GM12878 (cell line): ENCODE measurements at regions not wholly inside any gene's neighbourhood (a gene's known extent, or its start where the extent isn't known, plus 50 kb on each side); places are given as distances from the start of the nearest gene placed in this dataset.

Experiments used
- ATAC-seq: fragments of 200-7000 bp; cut with Tn5 transposase; 3 replicates; pipeline ENCODE4 v1.9.1; 2020; ENCODE audit warnings: mild to moderate bottlenecking, moderate library complexity
- BruUV-seq: library from RNA; stranded (reverse); fragments of 400-500 nt; replicated peaks from 2 replicates; lab custom pipeline; 2021; lab: Mats Ljungman, UMichigan
- CTCF ChIA-PET: fragments of 300-600 bp; sonication (Branson Sonifier 250); formaldehyde crosslinking; extraction: SDS; loops from one replicate; lab custom pipeline; 2021; ENCODE audit warnings: inconsistent platforms; lab: Yijun Ruan, JAX
- POLR2A ChIA-PET: fragments of 350-600 bp; formaldehyde crosslinking; extraction: SDS; loops from one replicate; lab custom pipeline; 2021; ENCODE audit warnings: inconsistent platforms; lab: Charles Lee
- RAD21 ChIA-PET: fragments of 300-600 bp; sonication (Branson Sonifier 250); formaldehyde crosslinking; loops from one replicate; lab custom pipeline; 2023; ENCODE audit warnings: antibody characterized with exemption; ENCODE audit not compliant: unreplicated experiment; lab: Charles Lee
- SMC1A ChIA-PET: fragments of 300-600 bp; sonication (Branson Sonifier 250); formaldehyde crosslinking; loops from one replicate; lab custom pipeline; 2023; ENCODE audit not compliant: unreplicated experiment, uncharacterized antibody; lab: Charles Lee
- DNase-seq: peaks from one replicate; pipeline ENCODE4 v3.0.0-alpha.2; 2011; ENCODE audit warnings: low read depth, low spot score
- FAIRE-seq: peaks from 3 replicates; lab custom pipeline; 2011; peaks lifted over from hg19 to GRCh38; lab: Jason Lieb, UNC
- H2AFZ ChIP-seq: 2 replicates; pipeline ENCODE4 v1.6.0; 2011; ENCODE audit warnings: low read depth, low read length, control low read depth; ENCODE audit not compliant: control insufficient read depth
- H3K27ac ChIP-seq: 2 replicates; pipeline ENCODE4 v1.5.1; 2011; ENCODE audit warnings: control low read depth; ENCODE audit not compliant: control insufficient read depth, insufficient read depth
- H3K27me3 ChIP-seq, 2 experiments: replicated peaks in 1 of 2; 2 replicates each; pipeline versions ENCODE4 v1.6.0 to v1.6.1; 2011; ENCODE audit warnings: low read length in 1 of 2; ENCODE audit not compliant: control insufficient read depth in 2 of 2, insufficient read depth in 2 of 2
- H3K36me3 ChIP-seq, 2 experiments: 2 replicates each; pipeline ENCODE4 v1.5.1; 2011; ENCODE audit warnings: low read length in 1 of 2; ENCODE audit not compliant: control insufficient read depth in 2 of 2, insufficient read depth in 2 of 2
- H3K4me1 ChIP-seq: 2 replicates; pipeline ENCODE4 v1.6.1; 2011; ENCODE audit warnings: mild to moderate bottlenecking, low read length, moderate library complexity, mixed read lengths; ENCODE audit not compliant: control insufficient read depth, insufficient read depth
- H3K4me2 ChIP-seq: 2 replicates; pipeline ENCODE4 v1.6.0; 2011; ENCODE audit warnings: control low read depth; ENCODE audit not compliant: control insufficient read depth, insufficient read depth
- H3K4me3 ChIP-seq: fragments of 200-600 bp; sonication (generic); 2 replicates; pipeline ENCODE4 v1.5.1; 2016
- H3K79me2 ChIP-seq: 2 replicates; pipeline ENCODE4 v1.6.0; 2011; ENCODE audit warnings: low read length; ENCODE audit not compliant: control insufficient read depth, insufficient read depth
- H3K9ac ChIP-seq: 2 replicates; pipeline ENCODE4 v1.8.0; 2011; ENCODE audit warnings: low read length, control low read depth, mixed read lengths; ENCODE audit not compliant: control insufficient read depth, insufficient read depth
- H3K9me3 ChIP-seq: replicated peaks from 3 replicates; pipeline ENCODE4 v1.5.1; 2011; ENCODE audit warnings: mild to moderate bottlenecking, low read length; ENCODE audit not compliant: control insufficient read depth, insufficient read depth
- H4K20me1 ChIP-seq: 2 replicates; pipeline ENCODE4 v1.6.0; 2011; ENCODE audit not compliant: control insufficient read depth, insufficient read depth
- BCLAF1 ChIP-seq: fragments of 450-650 bp; IDR thresholded peaks from 2 replicates; pipeline ENCODE4 v1.6.1; 2017; ENCODE audit warnings: antibody characterized with exemption, mild to moderate bottlenecking, moderate library complexity
- CBFB ChIP-seq: IDR thresholded peaks from 2 replicates; pipeline ENCODE4 v1.6.1; 2016; ENCODE audit warnings: antibody characterized with exemption, low read depth
- CBX5 ChIP-seq: sonication (generic); IDR thresholded peaks from 2 replicates; pipeline ENCODE4 v1.6.1; 2016; ENCODE audit warnings: low read depth, moderate library complexity, mild to moderate bottlenecking, inconsistent platforms
- CREB1 ChIP-seq: IDR thresholded peaks from 2 replicates; pipeline ENCODE4 v1.6.1; 2012; ENCODE audit warnings: low read depth, mild to moderate bottlenecking, inconsistent platforms
- GATAD2B ChIP-seq: fragments of 450-650 bp; conservative IDR thresholded peaks from 2 replicates; pipeline ENCODE4 v1.6.1; 2017; ENCODE audit warnings: low read depth, mild to moderate bottlenecking, moderate library complexity
- HDAC2 ChIP-seq: fragments of 200-600 bp; sonication (generic); IDR thresholded peaks from 2 replicates; pipeline ENCODE4 v1.6.1; 2017
- HDGF ChIP-seq: fragments of 450-650 bp; IDR thresholded peaks from 2 replicates; pipeline ENCODE4 v1.6.1; 2016; ENCODE audit warnings: antibody characterized with exemption
- MTA2 ChIP-seq: fragments of 450-650 bp; IDR thresholded peaks from 2 replicates; pipeline ENCODE4 v1.6.1; 2016; ENCODE audit warnings: low read depth, mild to moderate bottlenecking, moderate library complexity
- MYB ChIP-seq: fragments of 150-350 bp; IDR thresholded peaks from 2 replicates; pipeline ENCODE4 v1.6.1; 2014; ENCODE audit warnings: mild to moderate bottlenecking, low read depth, low read length, borderline replicate concordance
- PAX5 ChIP-seq: IDR thresholded peaks from 2 replicates; pipeline ENCODE4 v1.6.1; 2011; ENCODE audit warnings: low read depth, low read length, borderline replicate concordance
- RFX5 ChIP-seq: IDR thresholded peaks from 2 replicates; pipeline ENCODE4 v1.6.1; 2011; ENCODE audit warnings: low read depth, low read length, improper control_type of control experiment
- TAF1 ChIP-seq: IDR thresholded peaks from 2 replicates; pipeline ENCODE4 v1.6.1; 2011; ENCODE audit warnings: mild to moderate bottlenecking, low read depth, low read length, borderline replicate concordance
- TBL1XR1 ChIP-seq: IDR thresholded peaks from 2 replicates; pipeline ENCODE4 v1.6.1; 2012; ENCODE audit warnings: low read depth, low read length, improper control_type of control experiment
- ZNF217 ChIP-seq: fragments of 450-650 bp; IDR thresholded peaks from 2 replicates; pipeline ENCODE4 v1.6.1; 2017; ENCODE audit warnings: antibody characterized with exemption, mild to moderate bottlenecking
- ZNF622 ChIP-seq: fragments of 450-650 bp; IDR thresholded peaks from 2 replicates; pipeline ENCODE4 v1.6.1; 2017; ENCODE audit warnings: mild to moderate bottlenecking, inconsistent platforms
- ZSCAN29 ChIP-seq: fragments of 450-650 bp; IDR thresholded peaks from 2 replicates; pipeline ENCODE4 v1.6.1; 2017; ENCODE audit warnings: mild to moderate bottlenecking, moderate library complexity
- whole genome bisulfite sequencing: methylation state at CpG from one replicate; pipeline ENCODE4 v1.1.6; 2016; ENCODE audit warnings: low lambda C conversion rate; ENCODE audit not compliant: insufficient replicate concordance, insufficient coverage; ENCODE audit errors: missing lambda C conversion rate; 5-methylcytosine and 5-hydroxymethylcytosine counted together
- in situ Hi-C: fragments of 300-500 bp; cut with MboI; formaldehyde crosslinking; loops from 9 replicates; pipeline ENCODE4 v1.14.3; 2018; ENCODE audit warnings: mixed read lengths
- intact Hi-C: fragments of 100-400 bp; cut with micrococcal nuclease; formaldehyde crosslinking; loops from one replicate; pipeline ENCODE4 v1.14.2; 2022; ENCODE audit not compliant: unreplicated experiment
- TF ChIP-seq, protein P1 (sequence below): fragments of 450-650 bp; IDR thresholded peaks from 2 replicates; pipeline ENCODE4 v1.6.1; 2014; ENCODE audit warnings: mild to moderate bottlenecking
- TF ChIP-seq, protein P2 (sequence below): fragments of 450-650 bp; IDR thresholded peaks from 2 replicates; pipeline ENCODE4 v1.6.1; 2017; ENCODE audit warnings: mild to moderate bottlenecking, low read depth, inconsistent platforms; ENCODE audit not compliant: poor library complexity, severe bottlenecking
- TF ChIP-seq, protein P3 (sequence below): IDR thresholded peaks from 2 replicates; pipeline ENCODE4 v1.6.1; 2011; ENCODE audit warnings: borderline replicate concordance, low read depth, mild to moderate bottlenecking, moderate library complexity, mixed read lengths, low read length; ENCODE audit not compliant: insufficient read depth; ENCODE audit errors: extremely low read length

- no peak overlapping the region for H3K9ac ChIP-seq
- no peaks in the 10 kb centered on the region for H3K36me3 ChIP-seq
- ChIA-PET SMC1A (interaction anchor here (0.9 to 1.5 kb wide), 3 partner anchors 66 to 158 kb away, joined by 3 to 4 read pairs (median 3); no protein-coding TSS in a partner anchor), POLR2A (no interaction called here), RAD21 (no interaction called here), CTCF (no interaction called here)
- in situ Hi-C loops (no loop called here), intact Hi-C loops (no loop called here)
- H3K4me3 ChIP-seq = no peak overlapping the region
- H3K9me3 ChIP-seq = no peaks in the 10 kb centered on the region; the same call in 2 of the 3 replicates
- H4K20me1 ChIP-seq = no peaks in the 10 kb centered on the region
- TF ChIP-seq, protein P1, sequence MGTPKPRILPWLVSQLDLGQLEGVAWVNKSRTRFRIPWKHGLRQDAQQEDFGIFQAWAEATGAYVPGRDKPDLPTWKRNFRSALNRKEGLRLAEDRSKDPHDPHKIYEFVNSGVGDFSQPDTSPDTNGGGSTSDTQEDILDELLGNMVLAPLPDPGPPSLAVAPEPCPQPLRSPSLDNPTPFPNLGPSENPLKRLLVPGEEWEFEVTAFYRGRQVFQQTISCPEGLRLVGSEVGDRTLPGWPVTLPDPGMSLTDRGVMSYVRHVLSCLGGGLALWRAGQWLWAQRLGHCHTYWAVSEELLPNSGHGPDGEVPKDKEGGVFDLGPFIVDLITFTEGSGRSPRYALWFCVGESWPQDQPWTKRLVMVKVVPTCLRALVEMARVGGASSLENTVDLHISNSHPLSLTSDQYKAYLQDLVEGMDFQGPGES = no peak
- TF ChIP-seq CBFB = no peak
- TF ChIP-seq MYB = no peak
- TF ChIP-seq MTA2 = no peak
- no peak for TF ChIP-seq BCLAF1
- no peak for TF ChIP-seq ZSCAN29
- TF ChIP-seq HDGF = no peak
- TF ChIP-seq, protein P2, sequence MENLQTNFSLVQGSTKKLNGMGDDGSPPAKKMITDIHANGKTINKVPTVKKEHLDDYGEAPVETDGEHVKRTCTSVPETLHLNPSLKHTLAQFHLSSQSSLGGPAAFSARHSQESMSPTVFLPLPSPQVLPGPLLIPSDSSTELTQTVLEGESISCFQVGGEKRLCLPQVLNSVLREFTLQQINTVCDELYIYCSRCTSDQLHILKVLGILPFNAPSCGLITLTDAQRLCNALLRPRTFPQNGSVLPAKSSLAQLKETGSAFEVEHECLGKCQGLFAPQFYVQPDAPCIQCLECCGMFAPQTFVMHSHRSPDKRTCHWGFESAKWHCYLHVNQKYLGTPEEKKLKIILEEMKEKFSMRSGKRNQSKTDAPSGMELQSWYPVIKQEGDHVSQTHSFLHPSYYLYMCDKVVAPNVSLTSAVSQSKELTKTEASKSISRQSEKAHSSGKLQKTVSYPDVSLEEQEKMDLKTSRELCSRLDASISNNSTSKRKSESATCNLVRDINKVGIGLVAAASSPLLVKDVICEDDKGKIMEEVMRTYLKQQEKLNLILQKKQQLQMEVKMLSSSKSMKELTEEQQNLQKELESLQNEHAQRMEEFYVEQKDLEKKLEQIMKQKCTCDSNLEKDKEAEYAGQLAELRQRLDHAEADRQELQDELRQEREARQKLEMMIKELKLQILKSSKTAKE = no peak
- TF ChIP-seq ZNF217 = no peak
- no peak for TF ChIP-seq TAF1
- no peak for TF ChIP-seq ZNF622
- TF ChIP-seq, protein P3, sequence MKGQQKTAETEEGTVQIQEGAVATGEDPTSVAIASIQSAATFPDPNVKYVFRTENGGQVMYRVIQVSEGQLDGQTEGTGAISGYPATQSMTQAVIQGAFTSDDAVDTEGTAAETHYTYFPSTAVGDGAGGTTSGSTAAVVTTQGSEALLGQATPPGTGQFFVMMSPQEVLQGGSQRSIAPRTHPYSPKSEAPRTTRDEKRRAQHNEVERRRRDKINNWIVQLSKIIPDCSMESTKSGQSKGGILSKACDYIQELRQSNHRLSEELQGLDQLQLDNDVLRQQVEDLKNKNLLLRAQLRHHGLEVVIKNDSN = no peak
- no peak for TF ChIP-seq GATAD2B
- TF ChIP-seq PAX5 = no peak
- no peak for TF ChIP-seq CBX5
- no peak for TF ChIP-seq CREB1
- no peak for TF ChIP-seq HDAC2
- TF ChIP-seq TBL1XR1 = no peak
- TF ChIP-seq RFX5 = no peak
- H3K4me1 ChIP-seq = no peaks in the 10 kb centered on the region
- FAIRE-seq (no peak), ATAC-seq (peak; percentile 44; the same call in 2 of the 3 replicates), DNase-seq (no peak)
- WGBS = 0% methylated on average over 1 of the region's 1 CpG
- no TSS peak for BruUV-seq
- H3K27me3 ChIP-seq = no peaks in the 10 kb centered on the region
- no peak overlapping the region for H3K27ac ChIP-seq
- no peak overlapping the region for H2AFZ ChIP-seq
- no peak overlapping the region for H3K4me2 ChIP-seq
- no peaks in the 10 kb centered on the region for H3K79me2 ChIP-seq
Measured at GRCh38 chr2:150732491-150732890, 245.0 kb upstream of the RND3 start.
